HG02623 (cell line): ENCODE measurements at regions not wholly inside any gene's neighbourhood (a gene's known extent, or its start where the extent isn't known, plus 50 kb on each side); places are given as distances from the start of the nearest gene placed in this dataset.

Experiments
- ATAC-seq: cut with Tn5 transposase; IDR thresholded peaks from one replicate; pipeline ENCODE4 v1.9.1; 2021; ENCODE audit warnings: moderate library complexity; ENCODE audit not compliant: unreplicated experiment

DNA sequence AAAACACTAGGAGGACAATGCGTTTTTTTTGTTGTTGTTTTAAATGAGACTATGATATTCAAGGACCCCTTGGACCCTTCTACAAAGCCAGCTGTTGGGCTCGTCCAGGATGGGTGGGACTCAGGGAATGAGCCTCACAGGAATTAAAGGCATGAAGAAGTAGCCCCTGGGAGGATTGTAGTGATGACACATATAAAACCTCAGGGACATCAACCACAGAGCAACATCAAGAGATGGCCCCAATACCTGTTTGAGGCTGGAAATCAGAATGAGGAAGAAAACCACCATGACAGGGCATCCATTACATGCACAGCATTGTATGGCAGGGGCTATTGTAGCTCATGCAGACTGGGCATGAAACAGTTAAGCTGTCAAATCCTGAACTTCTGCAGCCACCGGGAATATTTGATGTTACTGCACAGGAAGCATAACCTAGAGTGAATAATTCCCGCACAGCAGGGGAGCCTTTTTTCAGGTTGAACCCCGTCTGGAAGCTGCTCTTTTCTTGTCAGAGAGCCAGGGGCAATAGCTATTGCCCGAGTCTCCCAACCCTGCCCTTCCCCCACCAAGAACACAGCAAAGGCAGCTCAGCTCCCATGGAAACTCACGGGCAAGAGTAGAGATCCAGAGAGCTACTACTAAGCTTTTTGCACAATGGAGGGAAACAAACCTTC is 140.2 kb upstream of the FGGY start:
- no peak for ATAC-seq

DNA sequence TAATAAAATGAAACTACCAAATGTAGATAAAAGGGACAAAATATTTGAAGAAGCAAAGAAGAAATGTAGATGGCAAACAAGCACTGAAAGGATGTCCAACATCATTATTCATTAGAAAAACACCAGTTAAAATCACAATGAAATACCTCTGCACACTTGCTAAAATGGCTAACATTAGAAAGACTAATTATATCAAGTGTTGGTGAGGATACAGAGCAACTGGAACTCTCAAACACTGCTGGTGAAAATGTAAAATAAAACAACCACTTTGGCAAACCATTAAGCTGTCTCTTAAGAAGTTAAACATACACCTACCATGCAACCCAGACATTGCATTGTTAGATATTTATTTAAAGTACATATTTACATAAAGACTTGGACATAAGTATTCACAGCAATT is 138.6 kb upstream of the FGGY start:
- ATAC-seq: no peak

DNA sequence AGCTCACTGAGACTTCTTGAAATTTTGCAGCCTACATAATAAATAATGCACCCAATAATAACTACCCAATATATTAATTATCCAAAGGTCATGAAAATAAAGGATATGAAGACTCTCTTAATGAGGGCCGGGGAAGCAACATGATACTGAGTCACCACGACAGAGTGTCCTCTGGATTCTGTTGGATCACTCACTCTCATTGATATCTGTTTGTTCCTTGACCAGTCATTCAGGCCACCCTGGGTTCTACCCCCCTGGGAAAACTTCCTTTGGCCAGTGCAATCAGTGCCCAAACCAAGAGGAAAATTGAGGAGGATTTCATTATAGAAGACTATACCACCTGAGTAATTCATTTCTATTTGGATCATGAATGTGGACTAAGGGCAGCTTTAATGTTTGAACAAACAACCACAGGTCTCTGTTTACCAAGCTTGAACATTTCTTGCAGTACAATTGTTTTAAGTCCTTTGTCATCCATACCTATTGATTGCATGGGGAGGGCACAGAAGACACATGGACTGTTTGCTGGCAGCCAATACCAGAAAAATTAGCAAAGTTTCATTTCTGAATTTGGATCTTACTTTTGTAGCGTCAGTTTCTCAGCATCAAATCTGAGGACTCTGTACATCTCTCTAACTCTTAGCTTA is 137.2 kb upstream of the FGGY start:
- ATAC-seq: no peak

- no peak for ATAC-seq
Observed at GRCh38 chr1:59161136-59161535, 135.8 kb upstream of the FGGY start.

GRCh38 chr1:59162665-59163064 is 134.2 kb upstream of the FGGY start:
- no peak for ATAC-seq

DNA sequence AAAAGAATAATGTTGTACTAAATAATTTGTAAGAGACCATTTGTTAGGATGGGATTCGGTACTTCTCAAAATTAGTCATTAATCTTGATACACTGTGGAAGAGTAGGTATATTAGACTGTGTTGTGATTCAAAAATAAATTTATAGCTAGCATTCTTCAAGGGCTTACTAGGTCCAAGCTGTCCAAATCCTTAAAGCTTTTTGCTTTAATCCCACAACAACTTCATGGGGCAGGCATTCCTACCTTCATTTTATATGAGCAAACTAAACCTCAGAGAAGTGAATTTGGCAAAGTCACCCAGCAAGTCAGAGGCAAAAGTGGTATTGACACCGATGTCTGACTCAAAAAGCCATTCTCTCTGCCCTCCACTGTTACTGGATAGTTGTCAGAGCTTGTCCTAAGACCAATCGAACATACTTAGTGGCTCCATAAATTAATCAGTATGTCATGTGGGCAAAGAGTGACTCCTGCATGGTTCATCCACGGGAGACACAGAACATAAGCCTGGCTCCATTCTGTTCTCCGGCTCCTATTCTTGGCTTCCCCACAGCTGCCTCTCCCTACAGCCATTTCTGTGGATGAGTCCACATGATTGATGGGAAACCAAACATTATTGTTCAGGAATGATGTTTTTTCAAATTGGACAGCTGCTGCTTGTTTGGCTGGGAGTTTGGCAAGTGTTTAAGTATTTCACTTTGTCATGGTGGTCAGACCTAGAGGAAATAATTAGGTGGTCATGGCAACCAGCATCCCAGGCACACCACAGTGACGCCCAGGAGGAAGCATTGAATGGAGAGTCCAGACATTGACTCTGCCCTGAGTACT is 133.4 kb upstream of the FGGY start:
- ATAC-seq: no peak

DNA sequence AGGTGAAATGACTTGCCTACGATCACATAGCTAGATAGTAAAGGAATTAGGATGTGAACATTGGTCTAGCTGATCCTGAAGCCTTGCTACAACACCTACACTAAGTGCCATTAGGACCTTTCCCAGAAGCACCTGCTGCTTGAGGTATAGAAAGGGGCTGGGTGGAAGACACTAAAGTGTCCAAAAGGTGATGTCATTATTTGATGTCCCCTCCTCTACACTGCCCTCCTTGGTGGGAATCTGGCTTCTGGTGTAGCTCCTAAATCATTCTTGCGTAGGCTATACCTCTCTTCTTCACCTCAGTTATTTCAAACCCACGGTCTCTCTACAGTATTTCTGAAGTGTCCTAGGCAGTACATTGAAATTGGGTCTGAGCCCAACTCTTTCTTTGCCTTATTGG is 132.5 kb upstream of the FGGY start:
- ATAC-seq: no peak

DNA sequence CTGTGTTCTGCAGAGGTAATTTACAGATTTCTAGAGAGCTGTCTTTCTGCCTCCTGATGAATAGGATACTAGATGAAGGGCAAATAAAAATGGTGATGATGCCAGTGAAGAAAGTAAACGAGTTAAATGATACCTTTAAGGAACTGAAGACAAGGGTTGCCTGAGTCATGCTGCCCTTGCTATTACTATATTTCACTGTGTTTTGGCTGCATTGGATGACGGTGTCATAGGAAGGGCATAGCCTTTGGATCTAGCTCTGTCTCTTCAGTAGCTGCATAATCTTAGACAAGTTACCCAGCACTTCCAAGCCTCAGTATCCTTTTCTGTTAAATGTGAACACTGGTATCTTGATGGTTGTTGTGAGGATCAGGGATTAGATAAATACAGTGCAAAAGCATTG is 131.5 kb upstream of the FGGY start:
- no peak for ATAC-seq

DNA sequence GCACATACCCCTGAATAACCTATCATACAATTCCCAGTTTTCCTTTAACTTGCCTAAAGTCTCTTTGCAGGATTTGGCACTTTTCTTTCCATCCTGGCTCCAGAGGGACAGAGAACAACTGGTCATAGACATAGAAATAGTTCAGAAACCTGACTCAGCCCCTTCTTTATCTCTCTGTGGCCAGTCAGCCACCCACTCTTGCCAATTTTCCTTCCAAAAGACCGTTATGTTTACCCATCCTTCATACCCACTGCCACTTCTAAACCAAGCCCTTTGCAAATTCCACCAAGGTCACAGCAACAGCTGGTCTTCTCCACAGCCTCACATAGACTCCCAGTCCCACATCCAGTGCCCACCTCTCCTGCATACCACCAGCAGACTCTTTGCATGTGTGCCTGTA is 127.2 kb upstream of the FGGY start:
- ATAC-seq: no peak

DNA sequence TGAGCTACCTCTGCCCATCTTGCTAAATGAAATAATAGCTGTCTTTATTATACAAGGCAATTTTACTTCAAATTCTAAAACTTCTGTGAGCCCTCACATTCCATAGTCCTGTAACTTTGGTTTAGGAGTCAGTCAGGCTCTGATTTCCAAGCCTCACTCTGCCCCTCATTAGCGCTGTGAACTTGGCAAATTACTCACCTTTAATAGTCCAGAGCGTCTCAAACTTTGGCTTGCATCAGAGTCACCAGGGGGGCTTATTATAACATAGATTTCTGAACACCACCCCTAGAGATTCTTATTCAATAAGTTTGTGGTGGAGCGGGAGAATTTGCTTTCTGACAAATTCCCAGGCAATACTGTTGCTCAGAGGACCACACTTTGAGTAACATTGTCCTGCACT is 126.2 kb upstream of the FGGY start:
- ATAC-seq: no peak

GRCh38 chr1:59171788-59172187 is 125.1 kb upstream of the FGGY start:
- ATAC-seq: no peak

- ATAC-seq: no peak
Observed at GRCh38 chr1:59172693-59173092, 124.2 kb upstream of the FGGY start.

GRCh38 chr1:59173721-59174120 is 123.2 kb upstream of the FGGY start:
- ATAC-seq: no peak

DNA sequence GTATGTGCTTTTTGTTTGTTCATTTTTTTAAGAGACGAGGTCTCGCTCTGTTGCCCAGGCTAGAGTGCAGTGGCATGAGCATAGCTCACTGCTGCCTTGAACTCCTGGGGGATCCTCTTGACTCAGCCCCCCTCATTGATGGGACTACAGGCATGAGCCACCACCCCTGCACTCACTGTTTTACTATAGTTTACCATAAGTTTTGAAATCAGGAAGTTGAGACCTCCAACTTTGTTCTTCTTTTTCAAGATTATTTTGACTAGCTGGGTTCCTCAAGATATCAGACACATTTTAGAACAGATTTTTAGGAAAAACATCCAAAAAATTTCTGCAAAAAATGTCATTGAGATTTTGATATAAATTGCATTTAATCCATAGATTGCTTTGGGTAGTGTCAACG is 120.4 kb upstream of the FGGY start:
- ATAC-seq: no peak

DNA sequence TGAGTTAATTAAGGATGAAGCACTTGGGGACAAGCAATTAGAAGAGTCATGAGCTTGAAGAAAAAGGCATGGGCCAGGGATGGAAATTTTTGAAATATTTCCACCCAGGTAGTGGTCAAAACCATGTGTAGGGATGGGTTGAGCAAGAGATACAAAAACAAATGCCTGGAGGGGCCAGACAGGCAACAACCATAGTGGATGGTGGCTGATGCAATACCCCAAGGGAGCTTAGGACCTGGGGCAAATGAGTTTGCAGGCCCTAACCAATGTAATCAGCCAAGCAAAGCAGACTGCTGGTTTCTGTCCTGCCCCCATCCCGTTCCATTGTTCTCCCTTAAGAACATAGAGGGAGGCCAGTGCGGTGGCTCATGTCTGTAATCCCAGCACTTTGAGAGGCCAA is 119.1 kb upstream of the FGGY start:
- no peak for ATAC-seq

DNA sequence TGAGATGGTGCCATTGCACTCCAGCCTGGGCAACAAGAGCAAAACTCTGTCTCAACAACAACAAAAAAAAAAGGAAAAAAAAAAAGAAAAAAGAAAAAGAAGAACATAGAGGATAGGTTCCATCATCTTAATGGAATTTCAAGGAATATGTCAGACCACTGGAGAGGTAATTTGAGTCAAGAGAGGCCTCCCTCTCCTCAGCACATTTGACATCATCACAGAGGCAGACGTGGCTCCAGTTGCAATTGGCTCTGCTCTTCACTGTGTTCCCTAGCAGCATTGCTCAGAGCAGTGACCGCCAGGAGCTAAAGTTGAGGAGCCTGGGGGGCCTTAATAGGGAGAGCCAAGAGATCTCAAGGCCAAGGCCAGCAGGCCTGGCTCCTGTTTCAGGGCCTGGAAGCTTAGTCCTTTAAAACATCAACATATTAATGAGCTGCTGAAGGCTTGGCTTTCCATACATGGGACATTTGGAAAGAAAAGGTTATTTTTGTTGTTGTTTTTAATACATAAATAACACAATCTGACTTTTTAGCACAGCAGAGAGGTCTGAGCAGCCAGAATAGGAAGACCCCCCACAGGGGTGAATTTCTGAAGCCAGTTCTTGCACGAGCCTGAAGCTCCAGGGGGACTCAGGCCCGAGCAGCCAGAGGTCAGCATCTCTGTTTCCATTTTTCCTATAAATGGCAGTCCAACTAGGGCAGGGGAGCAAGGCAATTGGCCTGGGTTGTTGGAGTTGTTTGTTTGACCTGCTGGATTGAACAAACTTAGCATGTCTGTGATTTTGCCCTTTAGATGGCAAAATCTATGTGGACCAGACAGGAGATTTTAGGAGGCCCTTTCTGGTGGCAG is 118.3 kb upstream of the FGGY start:
- no peak for ATAC-seq

- ATAC-seq: no peak
Observed at GRCh38 chr1:59179673-59180072, 117.2 kb upstream of the FGGY start.

GRCh38 chr1:59180735-59181134 is 116.2 kb upstream of the FGGY start:
- no peak for ATAC-seq

GRCh38 chr1:59183749-59184317 is 113.1 kb upstream of the FGGY start:
- no peak for ATAC-seq

GRCh38 chr1:59184365-59184905 is 112.5 kb upstream of the FGGY start:
- no peak for ATAC-seq
